Neutrophil (primary cell): ENCODE measurements at regions not wholly inside any gene's neighbourhood (a gene's known extent, or its start where the extent isn't known, plus 50 kb on each side); places are given as distances from the start of the nearest gene placed in this dataset.
A peak's percentile ranks its signal among the peaks of the same experiment; 100 is the strongest.

ENCODE experiments used
- H3K27ac ChIP-seq: fragments of 200-600 bp; sonication (generic); 2 replicates; pipeline ENCODE4 v1.5.1; 2016; ENCODE audit warnings: mild to moderate bottlenecking, moderate library complexity
- H3K27me3 ChIP-seq: fragments of 200-600 bp; sonication (generic); 2 replicates; pipeline ENCODE4 v1.6.0; 2016; ENCODE audit warnings: mild to moderate bottlenecking
- H3K36me3 ChIP-seq: fragments of 200-600 bp; sonication (generic); 2 replicates; pipeline ENCODE4 v1.5.1; 2017
- H3K4me1 ChIP-seq, 2 experiments: fragments of 200-600 bp in 1 of 2; sonication (generic) in 1 of 2; 1 replicate in 1 of 2; 2 replicates in 1 of 2; pipeline versions ENCODE4 v1.5.1 to v1.6.1; 2013 to 2016; ENCODE audit warnings: low read depth in 1 of 2, low read length in 1 of 2, mild to moderate bottlenecking in 1 of 2, moderate library complexity in 1 of 2; ENCODE audit not compliant: control insufficient read depth in 1 of 2, insufficient read depth in 1 of 2
- H3K4me3 ChIP-seq, 2 experiments: fragments of 200-600 bp in 1 of 2; sonication (generic) in 1 of 2; 1 replicate in 1 of 2; 2 replicates in 1 of 2; pipeline ENCODE4 v1.5.1; 2013 to 2016; ENCODE audit warnings: low read depth in 1 of 2, low read length in 1 of 2, mild to moderate bottlenecking in 1 of 2, moderate library complexity in 1 of 2
- H3K9me3 ChIP-seq: fragments of 200-600 bp; sonication (generic); 2 replicates; pipeline ENCODE4 v1.5.1; 2016
- TF ChIP-seq, protein P1 (sequence below): fragments of 200-600 bp; sonication (generic); IDR thresholded peaks from 2 replicates; pipeline ENCODE4 v1.5.1; 2016; ENCODE audit warnings: antibody characterized with exemption

DNA sequence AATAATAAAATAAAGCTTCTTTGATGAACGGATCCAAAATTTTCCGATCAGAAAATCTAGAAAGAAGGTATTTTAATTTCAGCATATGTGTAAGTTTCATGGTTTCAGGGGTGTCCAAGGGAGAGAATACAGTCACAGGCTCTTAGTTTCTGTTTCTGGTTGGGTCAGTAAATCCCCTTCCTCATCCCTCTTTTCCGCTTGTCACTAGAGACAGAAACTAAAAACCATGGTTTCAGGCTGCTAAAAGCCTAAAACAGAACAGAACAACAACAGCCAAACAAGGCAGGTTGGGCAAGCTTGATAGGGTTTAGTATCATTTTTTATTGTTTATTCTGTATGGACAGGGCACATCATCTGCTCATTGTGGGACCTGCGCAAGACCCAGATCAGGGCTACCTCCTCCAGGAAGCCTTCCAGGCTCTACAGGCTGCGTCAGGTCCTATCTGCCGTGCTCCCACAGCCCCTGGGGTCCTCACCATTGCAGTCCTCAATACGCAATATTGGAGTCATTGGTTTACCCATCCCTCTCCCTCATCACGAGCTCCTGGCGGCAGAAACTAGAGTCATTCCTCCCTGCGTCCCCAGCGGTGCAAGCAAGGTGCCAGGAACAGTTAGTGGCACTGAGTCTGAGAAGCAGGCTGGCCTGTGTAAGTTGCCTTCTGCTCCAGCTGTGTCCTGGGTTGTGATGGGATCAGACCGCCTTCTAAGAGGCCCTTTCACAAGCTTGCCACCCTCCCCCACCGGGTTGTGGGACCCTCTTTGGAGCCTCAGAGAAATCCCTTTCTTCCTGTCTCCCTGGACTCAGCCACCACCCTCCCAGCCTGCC is 70.2 kb upstream of the CUX1 start:
- H3K27me3 ChIP-seq = no peaks in the 10 kb centered on the region
- H3K9me3 ChIP-seq = no peaks in the 10 kb centered on the region
- peaks cover 19 to 20% of the 10 kb centered on the region in 2 experiments for H3K4me1 ChIP-seq
- H3K36me3 ChIP-seq = no peaks in the 10 kb centered on the region
- H3K27ac ChIP-seq = no peak overlapping the region
- H3K4me3 ChIP-seq = no peak overlapping the region
- TF ChIP-seq, protein P1, sequence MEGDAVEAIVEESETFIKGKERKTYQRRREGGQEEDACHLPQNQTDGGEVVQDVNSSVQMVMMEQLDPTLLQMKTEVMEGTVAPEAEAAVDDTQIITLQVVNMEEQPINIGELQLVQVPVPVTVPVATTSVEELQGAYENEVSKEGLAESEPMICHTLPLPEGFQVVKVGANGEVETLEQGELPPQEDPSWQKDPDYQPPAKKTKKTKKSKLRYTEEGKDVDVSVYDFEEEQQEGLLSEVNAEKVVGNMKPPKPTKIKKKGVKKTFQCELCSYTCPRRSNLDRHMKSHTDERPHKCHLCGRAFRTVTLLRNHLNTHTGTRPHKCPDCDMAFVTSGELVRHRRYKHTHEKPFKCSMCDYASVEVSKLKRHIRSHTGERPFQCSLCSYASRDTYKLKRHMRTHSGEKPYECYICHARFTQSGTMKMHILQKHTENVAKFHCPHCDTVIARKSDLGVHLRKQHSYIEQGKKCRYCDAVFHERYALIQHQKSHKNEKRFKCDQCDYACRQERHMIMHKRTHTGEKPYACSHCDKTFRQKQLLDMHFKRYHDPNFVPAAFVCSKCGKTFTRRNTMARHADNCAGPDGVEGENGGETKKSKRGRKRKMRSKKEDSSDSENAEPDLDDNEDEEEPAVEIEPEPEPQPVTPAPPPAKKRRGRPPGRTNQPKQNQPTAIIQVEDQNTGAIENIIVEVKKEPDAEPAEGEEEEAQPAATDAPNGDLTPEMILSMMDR = no peak

DNA sequence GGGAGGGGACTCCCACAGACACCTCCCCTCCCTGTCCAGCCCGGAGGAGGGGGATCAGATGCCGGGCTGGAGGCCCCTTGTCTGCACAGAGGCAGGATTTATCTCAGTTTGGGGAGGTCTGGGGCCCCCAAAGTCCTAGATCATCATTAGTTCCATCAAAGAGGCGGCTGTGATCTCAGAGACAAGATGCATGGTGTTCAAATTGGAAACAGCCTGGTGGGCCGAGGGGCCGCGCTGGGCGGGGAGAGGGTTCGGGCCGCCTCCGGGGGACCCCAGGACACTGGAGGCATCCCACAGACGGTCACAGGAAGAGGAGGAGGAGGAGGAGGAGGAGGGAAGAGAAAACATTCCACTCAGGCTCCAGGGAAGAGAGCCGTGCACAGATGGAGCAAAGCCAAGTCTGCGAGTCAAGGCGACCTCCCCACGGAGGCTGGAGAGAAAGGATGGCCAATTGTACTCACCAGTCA is 69.5 kb upstream of the CUX1 start:
- Histone ChIP-seq H3K4me1 (peaks cover 13 to 14% of the 10 kb centered on the region in 2 experiments), H3K9me3 (no peaks in the 10 kb centered on the region), H3K36me3 (no peaks in the 10 kb centered on the region), H3K4me3 (no peak overlapping the region), H3K27ac (no peak overlapping the region), H3K27me3 (no peaks in the 10 kb centered on the region)
- TF ChIP-seq, protein P1 = no peak

DNA sequence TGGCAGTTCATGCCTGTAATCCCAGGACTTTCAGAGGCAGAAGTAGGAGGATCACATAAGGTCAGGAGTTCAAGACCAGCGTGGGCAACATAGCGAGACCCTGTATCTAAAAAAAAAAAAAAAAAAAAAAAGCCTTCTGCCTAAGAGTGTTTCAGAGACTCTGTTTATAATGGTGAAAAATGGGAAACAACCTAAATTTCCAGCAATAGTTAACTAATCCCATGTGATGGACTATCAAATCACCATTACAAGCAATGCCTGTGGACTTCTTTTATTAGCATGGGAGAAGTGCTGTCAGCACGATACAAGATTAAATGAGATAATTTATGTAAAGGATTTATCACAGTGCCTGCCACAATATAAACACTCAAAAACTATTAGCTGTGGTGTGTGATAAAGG is 67.5 kb upstream of the CUX1 start:
- no peaks in the 10 kb centered on the region for H3K36me3 ChIP-seq
- H3K27me3 ChIP-seq = no peaks in the 10 kb centered on the region
- no peak overlapping the region for H3K27ac ChIP-seq
- no peak overlapping the region for H3K4me3 ChIP-seq
- peaks cover 8 to 10% of the 10 kb centered on the region in 2 experiments for H3K4me1 ChIP-seq
- TF ChIP-seq, protein P1 = no peak
- H3K9me3 ChIP-seq = no peaks in the 10 kb centered on the region

DNA sequence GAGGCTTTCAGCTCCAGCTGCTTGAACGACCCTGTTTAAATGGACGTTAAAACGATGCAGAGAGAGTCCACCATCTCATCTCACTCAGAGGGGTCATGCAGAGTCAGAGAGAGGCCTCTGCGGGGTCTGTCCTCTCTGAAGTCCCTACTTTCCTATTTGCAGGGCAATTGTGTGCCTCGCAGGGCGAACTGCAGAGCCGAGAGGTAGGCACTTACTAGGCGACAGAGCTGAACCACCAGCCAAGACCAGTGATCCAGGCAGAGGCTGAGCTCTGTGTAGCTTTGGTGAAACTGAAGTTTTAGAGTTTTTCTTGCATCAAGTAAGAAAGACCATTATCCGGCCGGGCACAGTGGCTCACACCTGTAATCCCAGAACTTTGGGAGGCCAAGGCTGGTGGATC is 64.1 kb upstream of the CUX1 start:
- H3K9me3 ChIP-seq = no peaks in the 10 kb centered on the region

DNA sequence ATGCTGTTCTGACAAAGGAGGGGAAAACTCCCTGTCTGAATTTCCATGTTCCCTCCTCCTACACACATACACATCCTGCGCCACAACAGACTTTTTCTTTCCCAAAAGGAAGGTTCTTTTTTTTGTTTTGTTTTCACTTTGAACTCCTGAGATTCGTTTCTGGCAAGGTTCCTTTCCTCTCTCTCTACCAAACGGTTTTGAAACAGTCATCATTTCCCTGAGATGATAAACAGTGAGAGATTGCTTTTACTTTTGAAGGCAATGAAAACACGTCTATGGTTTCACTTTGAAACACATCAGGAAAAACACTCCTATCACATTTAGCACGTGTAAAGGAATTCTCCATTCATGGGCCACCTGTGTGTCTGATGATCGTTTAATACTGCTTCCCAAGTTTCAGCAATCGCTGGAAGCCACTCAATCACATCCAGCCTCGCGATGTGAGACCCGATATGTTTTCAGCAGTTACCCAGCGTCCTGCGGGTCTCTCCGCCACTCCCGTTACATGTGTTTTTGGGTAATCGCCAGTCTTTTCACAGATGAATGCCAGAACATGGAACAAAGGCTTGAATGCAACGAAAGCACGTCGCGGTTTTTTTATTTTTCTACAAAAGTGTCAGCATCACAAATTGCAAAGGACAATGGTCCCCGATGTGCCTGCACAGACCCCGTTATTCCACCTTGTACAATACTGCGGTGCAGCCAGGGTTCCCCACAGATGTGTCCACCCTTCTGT is 62.8 kb upstream of the CUX1 start:
- TF ChIP-seq, protein P1 = no peak
- H3K4me1 ChIP-seq = peaks cover 8 to 10% of the 10 kb centered on the region in 2 experiments
- no peaks in the 10 kb centered on the region for H3K9me3 ChIP-seq
- no peaks in the 10 kb centered on the region for H3K36me3 ChIP-seq
- H3K27ac ChIP-seq = no peak overlapping the region
- H3K27me3 ChIP-seq = no peaks in the 10 kb centered on the region
- H3K4me3 ChIP-seq = peak overlapping the region; percentile 15 to 28

More for the DNA sequence above, 64.1 kb upstream of the CUX1 start:
- H3K36me3 ChIP-seq = no peaks in the 10 kb centered on the region
- no peak overlapping the region for H3K27ac ChIP-seq
- TF ChIP-seq, protein P1 = no peak
- H3K4me3 ChIP-seq = no peak overlapping the region
- no peaks in the 10 kb centered on the region for H3K27me3 ChIP-seq
- H3K4me1 ChIP-seq = peaks cover 8 to 10% of the 10 kb centered on the region in 2 experiments
